Stimulated activated CD4-positive, alpha-beta T cell treated with anti-CD3 and anti-CD28 coated beads, Interleukin-1b, Interleukin-23, amount 100 ng/mL, for 48 hours (primary cell): ENCODE measurements at regions not wholly inside any gene's neighbourhood (a gene's known extent, or its start where the extent isn't known, plus 50 kb on each side); places are given as distances from the start of the nearest gene placed in this dataset.
"Not testable (repeated sequence)": the region's sequence is repeated elsewhere in the genome, so short reads cannot be mapped to it uniquely, and the experiment has no call there.

Source experiments
- DNase-seq: peaks from one replicate; pipeline ENCODE4 v3.0.0-alpha.2; 2020

DNA sequence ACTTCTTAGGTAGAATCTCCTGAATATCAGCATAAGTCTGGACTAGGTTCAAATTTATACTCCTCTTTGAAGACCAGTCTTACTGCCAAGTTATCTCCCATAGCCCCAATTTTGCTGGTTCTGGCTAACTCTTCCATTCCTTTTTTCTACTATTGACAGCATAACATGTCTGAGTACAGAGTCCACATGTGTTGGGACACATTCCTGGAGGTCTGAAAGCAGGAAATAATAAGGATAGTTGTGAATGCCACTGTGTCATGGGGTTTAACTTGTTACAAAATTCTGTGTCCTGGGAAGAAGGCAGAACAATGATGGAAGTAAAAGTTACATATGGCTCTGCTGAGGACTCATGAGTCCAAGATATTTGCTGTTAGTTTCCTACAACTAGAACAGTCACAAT lies 57.4 kb upstream of the ZBTB20 start:
- no peak for DNase-seq

DNA sequence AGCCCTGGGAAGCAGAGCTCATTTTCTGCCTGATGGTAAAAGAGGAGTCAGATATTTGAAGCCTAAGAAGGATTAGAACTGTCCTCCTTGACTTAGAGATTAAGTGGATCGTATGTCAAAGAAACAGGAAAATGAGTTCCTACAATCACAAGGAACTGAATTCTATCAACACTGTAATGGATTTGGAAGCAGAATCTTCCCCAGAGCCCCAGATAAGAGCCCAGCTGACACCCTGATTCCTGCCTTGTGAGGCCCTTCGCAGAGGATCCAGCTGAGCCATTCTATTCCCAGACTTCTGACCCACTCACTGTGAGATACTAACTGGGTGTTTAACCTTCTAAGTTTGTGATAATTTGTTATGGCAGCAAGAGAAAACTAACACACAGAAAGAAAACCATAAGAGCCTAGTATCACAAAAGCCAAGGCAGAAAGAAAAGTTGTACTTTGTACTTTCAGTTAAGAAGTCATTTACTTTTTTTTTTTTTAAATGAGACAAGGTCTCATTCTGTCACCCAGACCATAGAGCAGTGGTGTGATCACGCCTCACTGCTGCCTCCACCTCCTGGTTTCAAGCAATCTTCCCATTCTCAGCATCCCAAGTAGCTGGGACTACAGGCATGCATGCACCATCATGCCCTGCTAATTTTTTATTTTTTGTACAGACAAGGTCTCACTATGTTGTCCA lies 61.1 kb upstream of the ZBTB20 start:
- DNase-seq = no peak

DNA sequence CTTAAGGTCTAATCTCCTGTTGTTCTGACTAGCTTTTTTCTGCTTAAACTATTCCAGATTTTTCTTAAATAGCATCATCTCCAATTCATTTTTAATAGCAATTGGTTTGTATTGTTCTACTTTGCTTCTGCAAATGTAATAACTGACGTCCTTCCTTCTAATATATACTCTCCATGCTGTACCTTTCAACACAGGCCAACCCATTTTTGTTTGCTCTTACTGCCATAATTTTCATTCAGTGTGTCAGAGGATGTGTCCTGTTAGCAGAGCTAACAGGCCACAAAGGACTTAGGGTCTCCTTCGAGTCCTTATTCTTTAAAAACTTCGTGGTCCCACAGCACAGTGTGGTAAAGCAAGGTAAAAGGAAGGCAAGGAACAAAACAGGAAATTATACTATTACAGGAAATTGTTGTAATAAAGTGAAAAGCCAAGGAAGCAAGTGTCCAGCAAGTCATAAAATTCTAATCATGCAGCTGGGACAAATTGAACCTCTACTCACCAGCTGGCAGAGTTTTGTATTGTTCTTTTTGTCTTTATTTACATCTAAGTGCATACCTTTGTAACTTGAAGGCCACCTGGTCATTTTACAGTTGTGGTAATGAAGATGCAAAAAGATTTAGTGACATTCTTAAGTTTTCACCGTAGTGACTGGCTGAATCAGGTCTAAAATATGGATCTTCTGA lies 64.9 kb upstream of the ZBTB20 start:
- no peak for DNase-seq

DNA sequence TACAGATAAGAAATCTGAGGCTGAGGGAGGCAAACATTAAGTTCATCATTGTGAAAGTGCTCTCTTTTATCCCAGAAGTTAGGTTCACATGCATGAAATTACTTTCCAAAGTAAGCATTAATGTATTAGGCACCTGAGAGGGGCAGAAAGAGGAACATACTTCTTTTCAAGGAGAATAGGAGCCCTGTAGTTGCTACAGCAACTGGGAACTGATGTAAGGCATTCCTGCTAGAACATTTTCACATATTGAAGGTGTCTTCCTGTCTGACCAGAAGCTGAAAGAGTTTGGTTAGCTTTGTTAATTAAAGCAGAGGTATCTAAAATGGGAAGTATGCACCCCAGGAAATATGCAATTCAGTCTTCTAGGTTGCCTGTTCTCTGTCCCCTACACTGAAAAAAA lies 65.5 kb upstream of the ZBTB20 start:
- DNase-seq = no peak

DNA sequence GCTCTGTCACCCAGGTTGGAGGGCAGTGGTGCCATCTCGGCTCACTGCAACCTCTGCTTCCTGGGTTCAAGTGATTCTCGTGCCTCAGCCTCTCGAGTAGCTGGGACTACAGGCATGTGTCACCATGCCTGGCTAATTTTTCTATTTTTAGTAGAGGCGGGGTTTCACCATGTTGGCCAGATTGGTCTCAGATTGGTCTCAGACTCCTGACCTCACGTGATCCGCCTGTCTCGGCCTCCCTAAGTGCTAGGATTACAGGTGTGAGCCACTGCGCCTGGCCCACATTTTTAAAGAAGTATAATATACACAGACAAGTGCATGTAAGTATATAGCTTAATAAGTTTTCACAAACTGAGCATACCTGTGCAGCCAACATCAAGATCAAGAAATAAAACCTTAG lies 66.0 kb upstream of the ZBTB20 start:
- not testable (repeated sequence) for DNase-seq

DNA sequence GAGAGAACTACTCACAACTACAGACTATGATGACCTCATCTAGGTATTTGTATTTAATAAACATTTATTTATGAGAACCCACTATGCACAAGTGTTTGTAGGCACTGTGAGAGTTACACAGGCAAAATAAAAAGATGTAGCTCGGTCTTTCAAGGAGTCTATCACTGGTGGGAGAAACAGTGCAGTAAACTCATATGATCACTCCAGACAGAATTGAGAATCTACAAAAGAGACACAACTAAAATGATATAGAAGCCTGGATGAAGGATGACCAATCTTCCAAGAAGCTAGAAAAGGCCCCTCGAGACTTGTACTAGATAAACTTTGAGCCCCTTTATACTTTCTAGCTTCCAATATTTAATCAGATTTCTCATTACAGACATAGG lies 70.2 kb upstream of the ZBTB20 start:
- DNase-seq = no peak

DNA sequence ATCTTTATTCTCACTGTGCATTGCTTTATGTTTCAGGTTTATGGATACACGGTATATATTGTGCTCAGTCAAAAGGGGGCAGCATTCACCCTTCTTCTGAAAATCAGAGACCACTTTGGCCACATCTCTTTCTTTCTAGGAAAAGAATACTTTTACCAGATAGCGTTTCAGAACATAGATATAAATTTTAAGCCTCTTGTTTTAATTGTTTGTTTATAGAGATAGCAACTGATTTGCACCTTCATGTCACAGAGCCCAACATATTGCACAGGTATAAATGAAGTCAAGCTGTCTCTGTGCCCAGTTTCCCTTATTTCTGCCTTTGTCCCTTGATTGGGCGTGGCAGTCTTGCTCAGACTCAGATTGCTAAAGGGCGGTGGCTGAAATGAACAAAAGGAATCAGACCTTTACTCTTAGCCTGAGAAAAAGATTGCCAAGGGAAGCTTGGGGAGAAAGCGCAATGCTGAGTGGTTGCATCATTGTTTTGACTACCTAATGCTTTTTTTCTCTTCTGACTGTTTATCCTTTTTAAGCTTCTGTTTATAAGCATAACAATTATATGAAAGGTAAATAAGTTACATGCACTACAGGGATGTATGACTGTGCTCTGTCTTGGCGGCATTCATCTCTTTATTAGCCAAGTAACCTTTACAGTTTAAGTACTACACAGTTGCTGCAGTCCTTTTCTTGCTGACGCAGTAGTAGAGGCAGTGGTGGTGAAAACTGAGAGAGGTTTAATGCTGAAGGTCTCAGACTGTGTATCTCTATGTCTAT lies 70.8 kb upstream of the ZBTB20 start:
- no peak for DNase-seq

DNA sequence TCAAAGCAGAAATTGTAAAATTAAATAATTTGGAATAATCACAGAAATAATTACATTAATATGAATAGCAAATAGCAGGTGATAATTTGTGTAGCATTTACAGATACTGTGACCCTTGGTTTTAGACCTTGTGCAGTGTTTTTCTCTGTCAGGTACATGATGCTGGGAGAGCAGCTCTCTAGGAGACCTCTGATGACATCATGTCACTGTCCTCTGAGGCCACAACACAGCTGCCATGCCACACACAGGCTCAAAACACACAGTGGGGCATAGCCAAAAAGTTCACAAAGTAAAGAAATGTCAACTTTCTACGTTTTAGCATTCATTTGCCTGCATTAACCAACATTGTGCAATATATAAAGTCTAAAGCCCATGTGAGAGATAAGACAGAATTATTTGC lies 71.8 kb upstream of the ZBTB20 start:
- DNase-seq = no peak

DNA sequence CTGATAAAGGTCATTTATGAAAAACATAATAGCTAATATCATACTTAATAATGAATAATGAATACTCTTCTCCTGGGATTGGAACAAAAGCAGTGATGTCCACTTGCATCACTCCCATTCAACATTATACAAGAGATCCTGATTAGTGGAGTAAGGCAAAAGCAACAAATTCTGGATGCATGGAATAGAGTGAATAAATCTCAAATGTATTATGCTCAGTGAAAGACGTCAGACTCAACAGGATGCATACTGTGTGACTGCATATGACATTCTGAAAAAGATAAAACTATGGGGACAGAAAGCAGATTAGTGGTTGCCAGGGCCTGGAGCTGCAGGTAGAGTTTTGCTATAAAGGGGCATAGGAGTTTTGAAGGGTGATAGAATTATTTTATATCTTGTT lies 77.6 kb upstream of the ZBTB20 start:
- DNase-seq = no peak

DNA sequence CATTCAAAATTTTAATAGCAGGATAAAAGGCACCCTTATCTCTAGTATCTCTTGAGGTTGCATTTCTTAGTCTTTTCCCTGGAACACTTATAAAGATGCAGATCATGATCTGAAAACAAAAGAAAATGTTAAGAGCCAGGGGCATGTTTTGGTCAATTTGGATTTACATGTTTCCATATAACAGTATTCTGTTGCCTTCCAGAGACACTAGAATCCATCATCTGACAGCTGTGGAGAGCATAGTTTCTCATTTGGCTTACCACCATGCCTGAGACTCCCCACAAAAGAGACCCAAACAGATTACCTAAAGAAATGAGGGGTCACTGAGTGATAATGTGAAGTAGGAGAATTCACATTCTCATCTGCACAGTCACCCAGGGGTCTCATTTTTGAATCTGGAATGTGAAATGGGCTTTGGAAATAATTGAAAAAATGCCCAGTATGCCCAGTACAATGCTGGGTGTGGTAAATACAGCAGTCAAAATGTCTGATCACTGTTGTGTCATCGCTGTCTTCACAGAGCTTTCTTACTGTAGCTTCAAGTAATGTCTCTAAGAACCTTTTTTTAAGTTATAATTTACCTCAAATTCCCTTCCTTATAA lies 79.9 kb upstream of the ZBTB20 start:
- no peak for DNase-seq

DNA sequence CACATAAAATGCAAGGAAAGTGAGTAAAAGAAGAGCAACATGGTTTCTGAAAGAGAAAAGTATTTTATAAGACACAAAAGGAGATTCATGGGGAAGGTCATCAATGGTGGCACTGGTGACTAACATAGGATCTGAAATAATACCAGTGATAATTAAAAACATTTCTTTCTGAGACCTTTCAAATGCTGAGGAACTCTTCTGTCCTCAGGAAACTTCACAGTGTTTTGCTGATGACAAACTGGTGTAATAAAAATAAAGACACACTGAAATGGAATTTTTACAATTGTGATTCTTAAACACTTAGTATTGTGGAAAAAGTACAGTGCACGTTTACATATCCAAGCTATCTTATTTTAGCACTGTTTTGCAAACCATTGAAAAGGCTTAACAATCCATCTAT lies 80.4 kb upstream of the ZBTB20 start:
- DNase-seq = no peak

DNA sequence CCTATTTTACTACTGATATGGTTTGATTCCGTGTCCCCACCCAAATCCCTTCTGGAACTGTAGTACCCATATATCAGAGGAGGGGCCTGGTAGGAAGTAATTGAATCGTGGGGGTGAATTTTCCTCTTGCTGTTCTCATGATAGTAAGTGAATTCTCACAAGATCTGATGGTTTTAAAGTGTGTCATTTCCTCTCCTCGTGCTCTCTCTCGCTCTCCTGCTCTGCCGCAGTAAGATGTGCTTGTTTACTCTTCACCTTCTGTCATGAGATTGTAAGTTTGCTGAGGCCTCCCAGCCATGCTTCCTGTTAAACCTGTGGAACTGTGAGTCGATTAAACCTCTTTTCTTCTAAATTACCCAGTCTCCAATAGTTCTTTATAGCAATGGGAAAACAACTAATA lies 81.2 kb upstream of the ZBTB20 start:
- no peak for DNase-seq

DNA sequence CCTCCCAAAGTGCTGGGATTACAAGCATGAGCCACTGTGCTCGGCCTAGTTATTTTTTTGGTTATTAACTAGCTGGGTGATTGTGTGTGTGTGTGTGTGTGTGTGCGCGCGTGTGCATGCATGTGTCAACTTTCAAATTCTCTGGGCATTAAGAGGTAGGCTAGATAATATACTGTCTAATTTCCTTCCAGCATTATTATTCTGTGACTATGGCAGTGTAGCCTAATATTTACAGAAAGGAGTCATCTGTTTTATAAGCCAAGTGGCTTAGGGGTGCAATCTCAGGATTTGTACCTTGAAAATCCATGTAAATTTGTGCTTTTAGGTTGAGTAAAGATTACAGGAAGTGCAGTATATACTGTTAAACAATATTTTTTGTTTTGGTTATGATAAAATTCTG lies 85.1 kb upstream of the ZBTB20 start:
- DNase-seq = no peak

DNA sequence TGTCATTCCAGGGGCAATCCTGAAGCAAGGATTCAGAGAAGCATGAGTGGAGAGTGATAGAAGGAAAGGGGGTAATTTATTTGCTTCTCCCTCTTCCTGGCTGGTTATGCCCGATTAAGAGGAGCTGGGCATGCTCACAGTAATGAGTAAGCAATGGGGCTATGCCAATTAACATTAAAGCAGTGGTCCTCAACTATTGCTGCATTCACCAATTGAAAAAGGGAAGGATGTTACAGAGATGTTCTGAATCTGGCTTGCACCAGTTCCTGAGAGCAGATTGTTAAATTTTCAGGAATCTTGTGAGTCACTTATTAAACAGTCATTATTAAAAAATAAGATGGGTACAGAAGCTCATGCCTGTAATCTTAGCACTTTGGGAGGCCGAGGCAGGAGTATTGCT lies 85.9 kb upstream of the ZBTB20 start:
- no peak for DNase-seq

DNA sequence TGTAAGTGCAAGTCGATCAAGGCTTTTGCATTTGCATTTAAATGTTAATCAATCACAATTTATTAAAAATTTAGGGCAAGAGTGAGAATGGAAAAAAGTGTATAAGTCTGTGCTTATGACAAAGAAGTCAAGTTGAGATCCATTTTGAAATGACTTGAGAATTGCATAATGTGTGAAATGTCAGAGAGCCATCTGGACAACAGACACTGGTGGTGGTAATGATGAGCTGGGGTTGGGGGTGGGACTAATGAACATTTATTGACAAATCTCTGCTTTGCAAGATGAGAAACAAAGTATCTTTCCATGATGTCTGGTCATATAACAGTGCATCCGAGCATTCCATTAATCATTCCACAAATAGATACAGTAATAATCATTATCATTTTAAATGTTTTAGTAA lies 89.4 kb upstream of the ZBTB20 start:
- no peak for DNase-seq

DNA sequence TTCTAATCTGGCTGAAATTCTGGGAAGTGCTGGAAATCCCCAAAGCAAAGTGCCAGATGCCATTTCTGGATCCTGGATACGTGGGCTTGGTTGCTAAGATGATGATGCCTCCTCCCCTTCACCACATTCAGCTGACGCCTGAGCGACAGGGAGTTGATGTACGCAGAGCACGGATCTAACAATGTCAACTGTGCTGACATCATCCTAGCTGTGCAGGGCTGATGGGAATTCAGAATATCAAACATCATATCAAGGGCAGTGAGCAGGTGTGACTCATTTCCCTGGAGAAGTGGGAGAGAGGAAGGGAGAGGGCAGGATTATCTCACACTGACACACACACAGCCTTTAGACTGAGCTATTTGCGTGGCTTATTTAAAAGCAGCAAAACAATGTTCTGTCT lies 92.6 kb upstream of the ZBTB20 start:
- no peak for DNase-seq

DNA sequence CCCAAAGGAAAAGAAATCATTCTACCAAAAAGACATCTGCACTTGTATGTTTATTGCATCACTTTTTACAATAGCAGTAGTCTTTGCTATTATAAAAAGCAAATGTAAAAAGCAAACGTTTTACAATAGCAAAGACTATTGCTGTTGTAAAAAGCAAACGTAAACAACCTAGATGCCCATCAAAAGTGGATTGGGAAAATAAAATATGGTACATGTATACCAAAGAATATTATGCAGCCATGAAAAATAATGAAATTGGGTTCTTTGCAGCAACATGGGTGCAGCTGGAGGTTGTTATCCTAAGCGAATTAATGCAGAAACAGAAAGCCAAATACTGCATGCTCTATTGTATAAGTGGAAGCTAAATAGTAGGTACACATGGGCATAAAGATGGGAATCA lies 97.3 kb upstream of the ZBTB20 start:
- no peak for DNase-seq

DNA sequence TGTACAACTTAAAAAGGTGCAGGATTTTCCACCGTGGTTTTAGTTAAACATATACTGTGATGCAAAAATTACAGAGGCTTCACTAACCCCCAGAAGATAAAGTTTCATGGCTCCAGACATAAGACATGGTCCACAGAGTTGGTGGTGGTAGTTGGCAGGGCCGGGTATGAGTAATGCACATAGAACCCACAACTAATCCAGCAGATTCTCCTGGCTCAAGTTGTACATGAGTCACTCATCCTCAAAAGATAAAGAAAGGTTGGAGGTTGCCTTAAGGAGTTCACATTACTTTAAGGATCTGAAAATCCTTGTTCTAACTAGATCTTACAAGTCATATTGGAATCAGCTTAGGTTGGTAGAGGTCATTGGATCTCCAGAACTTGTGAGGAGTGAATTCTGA lies 98.3 kb upstream of the ZBTB20 start:
- no peak for DNase-seq

DNA sequence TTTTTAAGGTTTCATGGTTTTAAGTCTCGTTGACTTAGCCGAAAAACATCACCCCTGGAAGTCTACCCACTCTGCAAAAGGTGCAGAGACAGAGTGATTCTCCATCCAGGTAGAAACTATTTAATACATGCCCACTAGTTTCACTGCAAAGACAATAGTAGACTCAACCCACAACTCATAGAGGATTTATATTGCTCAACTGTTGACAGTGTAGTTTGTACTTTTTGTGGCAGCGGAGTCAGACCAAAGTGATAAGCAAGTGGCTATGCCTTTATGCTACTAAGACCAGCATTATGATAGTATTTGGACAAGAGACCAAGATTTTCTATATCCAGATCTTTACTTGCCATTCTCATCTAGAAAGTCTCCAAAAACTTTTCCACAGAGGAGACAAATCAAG lies 98.8 kb upstream of the ZBTB20 start:
- no peak for DNase-seq

DNA sequence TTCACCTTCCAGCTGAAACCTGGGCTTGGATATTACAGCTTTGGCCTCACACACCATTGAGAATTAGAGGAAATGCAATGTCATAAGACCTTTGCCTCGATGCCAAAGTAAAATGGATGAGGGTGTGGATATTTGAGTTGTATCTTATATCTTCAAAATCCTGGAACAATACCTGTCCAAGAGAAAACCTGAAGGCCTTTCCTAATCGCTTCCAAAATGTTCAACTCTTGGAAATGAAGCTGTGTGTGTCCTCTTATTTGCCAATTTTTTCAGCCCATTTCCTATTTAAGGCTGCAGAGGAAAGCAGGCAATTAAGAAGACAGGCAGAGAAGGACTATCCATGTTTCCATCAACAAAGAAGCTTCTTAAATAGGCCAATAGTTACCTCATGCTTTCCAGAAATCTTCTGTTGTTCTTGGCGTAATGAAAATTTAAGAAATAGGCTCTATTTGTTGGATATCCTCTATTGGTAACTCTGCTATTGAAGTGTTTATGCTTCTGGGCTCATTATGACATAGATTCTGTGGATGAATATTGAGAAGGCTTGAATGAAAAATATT lies 99.5 kb upstream of the ZBTB20 start:
- DNase-seq = no peak

DNA sequence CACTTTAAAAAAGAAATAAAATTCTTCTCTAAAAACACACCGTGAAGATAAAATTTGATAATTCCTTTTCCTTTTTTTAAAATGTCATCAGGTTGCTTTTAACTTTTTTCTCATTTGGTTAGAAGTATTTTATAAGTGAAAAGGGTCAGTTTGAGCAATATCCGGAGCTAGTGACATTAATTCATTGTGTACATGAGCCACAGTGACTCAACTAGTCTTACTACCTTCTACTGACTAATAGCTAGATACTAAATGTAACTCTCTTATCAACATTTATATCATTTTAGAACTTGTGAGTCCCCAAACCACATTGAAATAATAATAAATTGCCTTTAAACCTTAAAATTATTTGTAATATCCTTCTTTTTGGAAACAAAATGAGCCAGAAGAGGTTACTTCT lies 101.2 kb upstream of the ZBTB20 start:
- no peak for DNase-seq

DNA sequence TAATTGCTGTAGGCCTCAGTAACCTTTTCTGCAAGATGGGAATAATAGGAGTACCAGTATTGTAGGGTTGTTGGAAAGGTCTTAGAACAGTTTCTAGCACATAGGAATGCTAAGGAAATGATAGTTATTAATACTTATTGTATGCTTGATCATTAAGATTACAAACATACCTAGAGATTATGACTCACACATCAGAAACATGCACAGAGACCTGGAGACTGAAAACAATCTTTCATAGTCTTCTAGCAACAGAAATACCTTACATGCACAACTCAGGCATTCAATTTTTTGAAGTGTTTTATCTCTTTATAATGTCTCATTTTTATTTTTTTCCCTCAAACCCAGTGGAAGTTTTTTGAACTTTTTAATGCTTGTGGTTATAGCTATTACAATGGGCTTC lies 104.4 kb upstream of the ZBTB20 start:
- DNase-seq = no peak

DNA sequence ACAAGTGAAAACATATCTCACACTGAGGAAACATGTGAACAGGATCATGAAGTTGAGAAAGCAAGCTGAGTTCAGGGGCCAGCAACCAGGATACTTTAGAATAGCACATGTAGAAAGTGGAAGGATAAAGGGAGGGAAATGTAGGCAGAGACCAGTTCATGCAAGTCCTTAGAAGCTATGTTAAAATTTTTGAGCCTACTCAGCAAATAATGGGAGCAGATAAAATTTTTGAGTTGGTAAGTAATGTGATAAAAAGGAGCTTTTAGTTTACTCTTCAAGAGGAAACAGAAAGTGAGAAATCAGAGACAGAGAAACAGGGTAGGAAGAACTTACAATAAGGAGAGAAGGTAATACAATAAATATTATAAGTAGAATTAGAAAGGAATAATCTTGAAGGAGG lies 105.6 kb upstream of the ZBTB20 start:
- no peak for DNase-seq
